Fibroblast of villous mesenchyme (primary cell): ENCODE measurements at regions not wholly inside any gene's neighbourhood (a gene's known extent, or its start where the extent isn't known, plus 50 kb on each side); places are given as distances from the start of the nearest gene placed in this dataset.
"Not testable (repeated sequence)": the region's sequence is repeated elsewhere in the genome, so short reads cannot be mapped to it uniquely, and the experiment has no call there.

Experiments used
- DNase-seq: peaks from one replicate; pipeline ENCODE4 v3.0.0-alpha.2; 2010; ENCODE audit warnings: low read depth
- H3K4me3 ChIP-seq: 2 replicates; pipeline ENCODE4 v1.5.1; 2011; ENCODE audit warnings: low read depth, mild to moderate bottlenecking, low read length
- TF ChIP-seq, protein P1 (sequence below): IDR thresholded peaks from 2 replicates; pipeline ENCODE4 v1.5.1; 2012; ENCODE audit warnings: low read depth, mild to moderate bottlenecking, low read length; ENCODE audit not compliant: insufficient read depth

DNA sequence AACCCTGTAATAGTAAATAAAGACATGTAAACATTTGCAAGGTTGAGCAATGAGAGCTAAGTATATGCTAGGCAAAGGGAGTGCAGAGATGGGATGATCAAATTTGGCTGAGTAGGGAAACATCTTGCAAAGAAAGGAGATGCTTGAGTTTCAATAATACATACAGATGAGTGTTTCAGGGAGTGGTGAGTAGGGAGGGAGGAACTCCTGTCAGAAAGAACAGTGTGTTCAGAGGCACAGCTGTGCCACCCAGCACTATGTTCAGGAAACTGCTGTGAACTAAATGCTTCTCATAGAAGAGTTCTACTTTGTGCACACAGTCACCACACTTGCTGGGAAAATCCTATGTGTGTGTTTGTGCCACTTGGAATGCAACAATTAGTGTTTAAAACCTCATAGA, 1077.1 kb downstream of the UQCRFS1 start:
- TF ChIP-seq, protein P1, sequence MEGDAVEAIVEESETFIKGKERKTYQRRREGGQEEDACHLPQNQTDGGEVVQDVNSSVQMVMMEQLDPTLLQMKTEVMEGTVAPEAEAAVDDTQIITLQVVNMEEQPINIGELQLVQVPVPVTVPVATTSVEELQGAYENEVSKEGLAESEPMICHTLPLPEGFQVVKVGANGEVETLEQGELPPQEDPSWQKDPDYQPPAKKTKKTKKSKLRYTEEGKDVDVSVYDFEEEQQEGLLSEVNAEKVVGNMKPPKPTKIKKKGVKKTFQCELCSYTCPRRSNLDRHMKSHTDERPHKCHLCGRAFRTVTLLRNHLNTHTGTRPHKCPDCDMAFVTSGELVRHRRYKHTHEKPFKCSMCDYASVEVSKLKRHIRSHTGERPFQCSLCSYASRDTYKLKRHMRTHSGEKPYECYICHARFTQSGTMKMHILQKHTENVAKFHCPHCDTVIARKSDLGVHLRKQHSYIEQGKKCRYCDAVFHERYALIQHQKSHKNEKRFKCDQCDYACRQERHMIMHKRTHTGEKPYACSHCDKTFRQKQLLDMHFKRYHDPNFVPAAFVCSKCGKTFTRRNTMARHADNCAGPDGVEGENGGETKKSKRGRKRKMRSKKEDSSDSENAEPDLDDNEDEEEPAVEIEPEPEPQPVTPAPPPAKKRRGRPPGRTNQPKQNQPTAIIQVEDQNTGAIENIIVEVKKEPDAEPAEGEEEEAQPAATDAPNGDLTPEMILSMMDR: no peak
- no peak for DNase-seq
- H3K4me3 ChIP-seq: no peak overlapping the region

DNA sequence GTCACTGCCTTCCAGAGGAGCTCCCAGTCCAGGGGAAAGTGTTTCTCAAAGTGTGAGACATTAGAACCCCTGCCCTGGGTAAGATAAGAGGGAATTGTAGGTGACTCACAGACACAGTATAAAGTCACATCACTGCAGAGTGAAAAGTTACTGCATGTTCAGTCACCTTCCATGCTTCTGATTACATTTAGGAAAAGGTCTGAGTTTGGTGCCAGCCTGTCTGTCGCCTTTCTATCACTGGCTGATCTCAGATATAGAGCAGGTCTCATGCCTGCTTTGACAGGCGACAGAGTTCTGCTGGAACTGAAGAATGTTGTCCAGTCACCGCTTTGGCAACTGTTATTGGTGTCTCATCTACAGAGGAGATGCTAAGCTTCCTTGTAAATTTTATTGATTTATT, 1078.6 kb downstream of the UQCRFS1 start:
- TF ChIP-seq, protein P1: no peak
- H3K4me3 ChIP-seq: no peak overlapping the region
- DNase-seq: no peak

DNA sequence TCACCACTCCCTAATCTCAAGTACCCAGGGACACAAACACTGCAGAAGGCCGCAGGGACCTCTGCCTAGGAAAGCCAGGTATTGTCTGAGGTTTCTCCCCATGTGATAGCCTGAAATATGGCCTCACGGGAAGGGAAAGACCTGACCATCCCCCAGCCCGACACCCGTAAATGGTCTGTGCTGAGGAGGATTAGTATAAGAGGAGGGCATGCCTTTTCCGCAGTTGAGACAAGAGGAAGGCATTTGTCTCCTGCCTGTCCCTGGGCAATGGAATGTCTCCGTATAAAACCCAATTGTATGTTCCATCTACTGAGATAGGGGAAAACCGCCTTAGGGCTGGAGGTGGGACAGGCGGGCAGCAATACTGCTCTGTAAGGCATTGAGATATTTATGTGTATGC, 1082.1 kb downstream of the UQCRFS1 start:
- H3K4me3 ChIP-seq, DNase-seq: not testable (repeated sequence)

DNA sequence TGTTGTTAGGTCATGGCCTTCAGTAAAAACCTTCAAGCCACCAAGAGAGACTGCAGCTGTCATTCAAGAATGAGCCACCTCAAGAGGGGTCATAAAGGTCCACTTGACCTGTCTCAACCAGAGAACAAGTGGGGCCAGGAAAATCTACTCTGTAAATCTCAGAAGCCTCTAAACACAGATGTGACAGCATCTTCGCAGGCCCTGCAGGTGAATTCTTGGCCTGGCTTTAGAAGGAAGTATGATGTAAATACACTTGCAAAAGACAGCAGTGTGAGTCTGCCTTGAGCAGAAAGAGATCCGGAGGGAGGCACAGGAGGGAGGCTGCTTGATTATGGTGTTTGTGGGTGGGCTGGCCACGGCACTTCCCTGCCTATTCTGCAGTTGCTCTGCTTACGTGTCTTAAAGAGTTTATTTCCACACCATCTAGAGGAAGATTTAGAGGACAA, 1082.9 kb downstream of the UQCRFS1 start:
- TF ChIP-seq, protein P1: no peak
- H3K4me3 ChIP-seq: no peak overlapping the region
- no peak for DNase-seq

DNA sequence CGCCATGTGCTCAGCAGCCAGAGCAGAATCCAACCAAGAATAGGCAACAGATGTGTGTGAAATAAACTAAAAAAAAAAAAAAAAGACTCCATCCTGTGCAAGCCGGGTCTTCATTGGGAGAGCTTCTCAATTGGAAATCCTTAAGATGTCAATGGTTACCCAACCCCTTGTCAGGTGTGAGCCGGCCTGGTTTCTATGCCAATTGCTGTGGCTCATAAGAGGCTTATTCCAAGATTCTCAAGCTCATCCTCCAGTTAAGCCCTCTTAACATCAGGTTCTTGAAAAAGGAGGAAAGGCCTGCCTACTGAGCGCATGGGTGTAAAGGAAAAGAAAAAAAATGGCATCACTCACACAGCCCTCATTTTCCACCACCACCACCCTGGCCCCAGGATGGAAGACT, 1084.6 kb downstream of the UQCRFS1 start:
- TF ChIP-seq, protein P1: no peak
- DNase-seq: no peak
- H3K4me3 ChIP-seq: no peak overlapping the region

DNA sequence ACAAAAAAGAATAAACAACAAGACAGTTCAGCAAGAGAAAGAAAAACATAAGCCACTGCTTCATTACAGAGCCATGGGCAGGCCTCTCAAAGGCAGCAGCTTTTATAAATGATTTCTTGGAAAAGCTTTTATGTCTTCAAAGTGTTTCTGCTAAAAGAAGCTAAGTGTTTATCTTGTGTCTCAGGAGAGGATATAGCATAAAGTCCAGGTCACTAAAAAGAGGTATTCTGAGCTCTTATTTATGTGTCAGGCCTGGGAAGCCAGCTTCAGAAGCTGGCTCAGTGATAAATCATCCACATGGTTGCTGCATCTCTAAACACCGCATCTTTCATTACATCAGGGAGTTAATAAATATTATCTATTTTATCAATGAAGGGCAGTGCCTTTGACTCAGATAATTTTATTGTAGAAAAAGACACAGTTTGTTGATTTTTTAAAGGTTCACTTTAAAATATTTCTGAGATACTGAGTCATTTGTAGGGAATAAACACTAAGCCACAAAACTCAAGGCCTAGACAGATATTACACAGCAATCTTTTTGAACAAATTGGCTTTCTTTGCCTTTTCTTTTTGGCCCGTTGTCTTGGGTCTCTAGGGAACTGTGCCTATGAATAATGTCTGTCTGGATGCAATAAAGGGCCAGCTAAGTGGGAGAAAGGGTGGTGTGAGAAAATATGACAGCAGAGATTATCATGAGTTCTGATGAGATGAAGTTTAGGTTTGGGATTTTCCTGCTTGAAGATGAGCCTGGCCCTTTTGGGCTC, 1086.6 kb downstream of the UQCRFS1 start:
- TF ChIP-seq, protein P1: no peak
- DNase-seq: no peak
- no peak overlapping the region for H3K4me3 ChIP-seq

DNA sequence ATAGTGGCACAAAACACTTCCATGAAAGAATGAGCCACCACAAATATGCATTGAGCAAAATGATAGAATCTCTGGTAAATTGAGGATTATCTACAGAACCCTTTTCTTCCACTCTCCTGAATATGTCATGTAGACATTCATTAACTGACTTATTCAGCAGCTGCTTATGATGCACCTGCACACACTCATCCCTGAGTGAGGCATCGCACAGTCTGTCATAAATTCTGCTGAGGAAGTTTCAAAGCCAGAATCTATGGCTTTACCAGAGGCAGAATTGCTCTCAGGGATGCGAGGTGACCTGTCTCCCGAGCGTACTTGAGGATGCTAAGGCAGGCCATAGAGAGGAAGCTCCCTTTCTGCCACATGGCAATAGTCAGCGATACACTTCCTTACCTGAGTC, 1090.2 kb downstream of the UQCRFS1 start:
- no peak overlapping the region for H3K4me3 ChIP-seq
- TF ChIP-seq, protein P1: no peak
- DNase-seq: no peak
